Pons (tissue), 1 donor: ENCODE measurements at regions not wholly inside any gene's neighbourhood (a gene's known extent, or its start where the extent isn't known, plus 50 kb on each side); places are given as distances from the start of the nearest gene placed in this dataset.

Experiments
- DNase-seq: peaks from one replicate; pipeline ENCODE4 v3.0.0-alpha.2; 2016; ENCODE audit warnings: low spot score

- DNase-seq = no peak
Measured at GRCh38 chr12:24083838-24084237, 134.4 kb upstream of the SOX5 start.

GRCh38 chr12:24081606-24082005 lies 132.1 kb upstream of the SOX5 start:
- no peak for DNase-seq

- no peak for DNase-seq
Measured at GRCh38 chr12:24081092-24081529, 131.6 kb upstream of the SOX5 start.

- no peak for DNase-seq
Measured at GRCh38 chr12:24080465-24080864, 131.0 kb upstream of the SOX5 start.

- no peak for DNase-seq
Measured at GRCh38 chr12:24079083-24079482, 129.6 kb upstream of the SOX5 start.

- no peak for DNase-seq
Measured at GRCh38 chr12:24078318-24078765, 128.9 kb upstream of the SOX5 start.

- DNase-seq = no peak
Measured at GRCh38 chr12:24077161-24077560, 127.7 kb upstream of the SOX5 start.

GRCh38 chr12:24075650-24076049 lies 126.2 kb upstream of the SOX5 start:
- no peak for DNase-seq

GRCh38 chr12:24073170-24073810 lies 123.8 kb upstream of the SOX5 start:
- no peak for DNase-seq

GRCh38 chr12:24072302-24072701 lies 122.8 kb upstream of the SOX5 start:
- DNase-seq = no peak

GRCh38 chr12:24071842-24072241 lies 122.4 kb upstream of the SOX5 start:
- no peak for DNase-seq

GRCh38 chr12:24069532-24070395 lies 120.3 kb upstream of the SOX5 start:
- DNase-seq = peak; percentile 45

GRCh38 chr12:24066865-24067264 lies 117.4 kb upstream of the SOX5 start:
- DNase-seq = no peak

- no peak for DNase-seq
Measured at GRCh38 chr12:24066097-24066496, 116.6 kb upstream of the SOX5 start.

- DNase-seq = no peak
Measured at GRCh38 chr12:24062642-24063245, 113.3 kb upstream of the SOX5 start.

GRCh38 chr12:24060089-24060488 lies 110.6 kb upstream of the SOX5 start:
- DNase-seq = no peak

GRCh38 chr12:24057920-24058476 lies 108.5 kb upstream of the SOX5 start:
- peak; percentile 51 for DNase-seq

- DNase-seq = no peak
Measured at GRCh38 chr12:24055747-24056146, 106.3 kb upstream of the SOX5 start.

- no peak for DNase-seq
Measured at GRCh38 chr12:24054416-24054815, 104.9 kb upstream of the SOX5 start.

GRCh38 chr12:24049728-24050127 lies 100.3 kb upstream of the SOX5 start:
- DNase-seq = no peak

- no peak for DNase-seq
Measured at GRCh38 chr12:24049101-24049500, 99.6 kb upstream of the SOX5 start.

- DNase-seq = no peak
Measured at GRCh38 chr12:24048446-24048845, 99.0 kb upstream of the SOX5 start.

- no peak for DNase-seq
Measured at GRCh38 chr12:24047326-24047725, 97.9 kb upstream of the SOX5 start.
